Tongue (tissue), 1 donor: ENCODE measurements at regions not wholly inside any gene's neighbourhood (a gene's known extent, or its start where the extent isn't known, plus 50 kb on each side); places are given as distances from the start of the nearest gene placed in this dataset.

ENCODE experiments used
- DNase-seq: peaks from one replicate; pipeline ENCODE4 v3.0.0-alpha.2; 2015

GRCh38 chr10:78298835-78299234 lies 265.2 kb downstream of the RPS24 start:
- DNase-seq = no peak

- no peak for DNase-seq
These were observed 266.3 kb downstream of the RPS24 start for GRCh38 chr10:78299851-78300468.

GRCh38 chr10:78300526-78300925 lies 266.9 kb downstream of the RPS24 start:
- no peak for DNase-seq

GRCh38 chr10:78301481-78301880 lies 267.8 kb downstream of the RPS24 start:
- DNase-seq = no peak

- no peak for DNase-seq
These were observed 268.5 kb downstream of the RPS24 start for GRCh38 chr10:78301891-78302738.

GRCh38 chr10:78302739-78302988 lies 269.0 kb downstream of the RPS24 start:
- DNase-seq = no peak

- DNase-seq = peak; percentile 97
These were observed 269.6 kb downstream of the RPS24 start for GRCh38 chr10:78302989-78303854.

- no peak for DNase-seq
These were observed 270.7 kb downstream of the RPS24 start for GRCh38 chr10:78304091-78305045.

- no peak for DNase-seq
These were observed 271.6 kb downstream of the RPS24 start for GRCh38 chr10:78305311-78305710.

GRCh38 chr10:78306358-78306757 lies 272.7 kb downstream of the RPS24 start:
- no peak for DNase-seq

GRCh38 chr10:78307576-78307975 lies 273.9 kb downstream of the RPS24 start:
- no peak for DNase-seq

- no peak for DNase-seq
These were observed 276.0 kb downstream of the RPS24 start for GRCh38 chr10:78309536-78310237.

- DNase-seq = no peak
These were observed 276.9 kb downstream of the RPS24 start for GRCh38 chr10:78310481-78311080.

- DNase-seq = peak; percentile 62
These were observed 278.8 kb downstream of the RPS24 start for GRCh38 chr10:78312197-78313047.

GRCh38 chr10:78313048-78313381 lies 279.4 kb downstream of the RPS24 start:
- DNase-seq = no peak

- DNase-seq = no peak
These were observed 280.0 kb downstream of the RPS24 start for GRCh38 chr10:78313636-78314035.

GRCh38 chr10:78314651-78315050 lies 281.0 kb downstream of the RPS24 start:
- no peak for DNase-seq

- peak; percentile 87 for DNase-seq
These were observed 282.8 kb downstream of the RPS24 start for GRCh38 chr10:78316451-78316931.

GRCh38 chr10:78318305-78318704 lies 284.6 kb downstream of the RPS24 start:
- DNase-seq = no peak

- no peak for DNase-seq
These were observed 285.7 kb downstream of the RPS24 start for GRCh38 chr10:78319371-78319770.
